ENCODE measurements at regions not wholly inside any gene's neighbourhood (a gene's known extent, or its start where the extent isn't known, plus 50 kb on each side); places are given as distances from the start of the nearest gene placed in this dataset.

DNA sequence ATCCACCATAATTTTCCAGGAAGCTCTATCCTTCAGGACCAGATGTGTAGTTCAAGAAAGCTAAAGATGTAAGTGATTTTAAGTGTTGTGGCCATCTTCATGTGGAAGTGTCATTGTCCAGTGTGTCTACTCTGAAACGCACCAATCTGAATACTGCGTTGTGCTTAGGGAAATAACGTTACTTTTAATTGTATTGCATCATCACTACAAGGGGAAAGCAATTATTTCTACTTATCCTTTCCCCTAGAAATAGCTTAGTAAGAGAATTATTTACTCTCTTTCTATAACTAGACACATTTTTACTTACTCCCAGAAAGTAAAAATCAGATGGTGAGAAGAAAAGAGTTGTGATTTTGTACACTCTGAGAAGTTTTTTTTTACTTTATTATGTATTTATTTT is 102.4 kb upstream of the DLGAP1 start:
- H3K4me3 ChIP-seq (replicated peaks in 1 of 3; ENCODE audit: low read depth in 2 of 3, low read length in 3 of 3): no peak overlapping the region
- Mint-ChIP-seq H3K9me3 (peaks cover 0 to 10% (median 3%) of the 10 kb centered on the region in 7 donors), H3K4me1 (no peaks in the 10 kb centered on the region), H3K36me3 (no peaks in the 10 kb centered on the region), H3K27me3 (ENCODE audit: low read depth in 3 of 3) (no peaks in the 10 kb centered on the region), H3K27ac (no peak overlapping the region), H3K4me3 (no peak overlapping the region)
- no peaks in the 10 kb centered on the region for H3K4me1 ChIP-seq (ENCODE audit: control insufficient read depth in 1 of 2, insufficient read depth in 2 of 2, low read length in 2 of 2)
- H4K20me1 ChIP-seq (ENCODE audit: insufficient read depth, low read length): no peaks in the 10 kb centered on the region
- H2AFZ ChIP-seq (ENCODE audit: insufficient read depth, low read depth, low read length, poor library complexity, severe bottlenecking): no peak overlapping the region
- H3K9ac ChIP-seq (ENCODE audit: insufficient read depth, low read length, poor library complexity, severe bottlenecking): no peak overlapping the region
- intact Hi-C loops (cut with micrococcal nuclease): no loop called here
- no peaks in the 10 kb centered on the region for H3K27me3 ChIP-seq (ENCODE audit: control insufficient read depth in 2 of 2, insufficient read depth in 2 of 2, low read length in 2 of 2)
- no peaks in the 10 kb centered on the region for H3K36me3 ChIP-seq (replicated peaks in 1 of 2; ENCODE audit: control insufficient read depth in 1 of 2, insufficient read depth in 2 of 2, low read length in 2 of 2)
- no peaks in the 10 kb centered on the region for H3K79me2 ChIP-seq (ENCODE audit: insufficient read depth, low read length)
- no peak for DNase-seq
- H3K4me2 ChIP-seq (replicated peaks; ENCODE audit: extremely low read depth, low read length, poor library complexity, severe bottlenecking): no peak overlapping the region
- H3K9me3 ChIP-seq (replicated peaks in 1 of 2; ENCODE audit: control insufficient read depth in 1 of 2, insufficient read depth in 1 of 2, low read length in 2 of 2): peaks cover 4 to 18% of the 10 kb centered on the region in 2 donors
- TF ChIP-seq, protein P1, sequence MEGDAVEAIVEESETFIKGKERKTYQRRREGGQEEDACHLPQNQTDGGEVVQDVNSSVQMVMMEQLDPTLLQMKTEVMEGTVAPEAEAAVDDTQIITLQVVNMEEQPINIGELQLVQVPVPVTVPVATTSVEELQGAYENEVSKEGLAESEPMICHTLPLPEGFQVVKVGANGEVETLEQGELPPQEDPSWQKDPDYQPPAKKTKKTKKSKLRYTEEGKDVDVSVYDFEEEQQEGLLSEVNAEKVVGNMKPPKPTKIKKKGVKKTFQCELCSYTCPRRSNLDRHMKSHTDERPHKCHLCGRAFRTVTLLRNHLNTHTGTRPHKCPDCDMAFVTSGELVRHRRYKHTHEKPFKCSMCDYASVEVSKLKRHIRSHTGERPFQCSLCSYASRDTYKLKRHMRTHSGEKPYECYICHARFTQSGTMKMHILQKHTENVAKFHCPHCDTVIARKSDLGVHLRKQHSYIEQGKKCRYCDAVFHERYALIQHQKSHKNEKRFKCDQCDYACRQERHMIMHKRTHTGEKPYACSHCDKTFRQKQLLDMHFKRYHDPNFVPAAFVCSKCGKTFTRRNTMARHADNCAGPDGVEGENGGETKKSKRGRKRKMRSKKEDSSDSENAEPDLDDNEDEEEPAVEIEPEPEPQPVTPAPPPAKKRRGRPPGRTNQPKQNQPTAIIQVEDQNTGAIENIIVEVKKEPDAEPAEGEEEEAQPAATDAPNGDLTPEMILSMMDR (IDR thresholded peaks at IDR 0.05): no peak
- H3K27ac ChIP-seq (ENCODE audit: low read depth in 1 of 2, low read length in 2 of 2): no peak overlapping the region
- WGBS (ENCODE audit: insufficient coverage): no CpG with 5 or more reads among the region's 3 CpGs

GRCh38 chr18:4551001-4551360 is 95.9 kb upstream of the DLGAP1 start:
- Histone ChIP-seq H3K27me3 (ENCODE audit: control insufficient read depth in 2 of 2, insufficient read depth in 2 of 2, low read length in 2 of 2) (no peaks in the 10 kb centered on the region), H3K4me2 (replicated peaks; ENCODE audit: extremely low read depth, low read length, poor library complexity, severe bottlenecking) (no peak overlapping the region), H2AFZ (ENCODE audit: insufficient read depth, low read depth, low read length, poor library complexity, severe bottlenecking) (no peak overlapping the region), H3K9me3 (replicated peaks in 1 of 2; ENCODE audit: control insufficient read depth in 1 of 2, insufficient read depth in 1 of 2, low read length in 2 of 2) (peaks cover 4 to 11% of the 10 kb centered on the region in 2 donors), H3K36me3 (replicated peaks in 1 of 2; ENCODE audit: control insufficient read depth in 1 of 2, insufficient read depth in 2 of 2, low read length in 2 of 2) (no peaks in the 10 kb centered on the region), H4K20me1 (ENCODE audit: insufficient read depth, low read length) (no peaks in the 10 kb centered on the region), H3K4me3 (replicated peaks in 1 of 3; ENCODE audit: low read depth in 2 of 3, low read length in 3 of 3) (no peak overlapping the region), H3K4me1 (ENCODE audit: control insufficient read depth in 1 of 2, insufficient read depth in 2 of 2, low read length in 2 of 2) (no peaks in the 10 kb centered on the region), H3K9ac (ENCODE audit: insufficient read depth, low read length, poor library complexity, severe bottlenecking) (no peak overlapping the region), H3K27ac (ENCODE audit: low read depth in 1 of 2, low read length in 2 of 2) (no peak overlapping the region), H3K79me2 (ENCODE audit: insufficient read depth, low read length) (no peaks in the 10 kb centered on the region)
- peaks cover 0 to 5% (median 0%) of the 10 kb centered on the region in 7 donors for H3K9me3 Mint-ChIP-seq
- H3K4me1 Mint-ChIP-seq: no peaks in the 10 kb centered on the region
- TF ChIP-seq, protein P1 (IDR thresholded peaks at IDR 0.05): no peak
- WGBS (ENCODE audit: insufficient coverage): no CpG with 5 or more reads among the region's 1 CpG
- no peak overlapping the region for H3K27ac Mint-ChIP-seq
- no peaks in the 10 kb centered on the region for H3K36me3 Mint-ChIP-seq
- no peak for DNase-seq
- intact Hi-C loops (cut with micrococcal nuclease): no loop called here
- H3K27me3 Mint-ChIP-seq (ENCODE audit: low read depth in 3 of 3): no peaks in the 10 kb centered on the region
- no peak overlapping the region for H3K4me3 Mint-ChIP-seq
